Fibroblast of peridontal ligament (primary cell): ENCODE measurements at regions not wholly inside any gene's neighbourhood (a gene's known extent, or its start where the extent isn't known, plus 50 kb on each side); places are given as distances from the start of the nearest gene placed in this dataset.
A peak's percentile ranks its signal among the peaks of the same experiment; 100 is the strongest.

ENCODE experiments used
- DNase-seq: peaks from one replicate; pipeline ENCODE4 v3.0.0-alpha.2; 2010; ENCODE audit errors: extremely low read depth

DNA sequence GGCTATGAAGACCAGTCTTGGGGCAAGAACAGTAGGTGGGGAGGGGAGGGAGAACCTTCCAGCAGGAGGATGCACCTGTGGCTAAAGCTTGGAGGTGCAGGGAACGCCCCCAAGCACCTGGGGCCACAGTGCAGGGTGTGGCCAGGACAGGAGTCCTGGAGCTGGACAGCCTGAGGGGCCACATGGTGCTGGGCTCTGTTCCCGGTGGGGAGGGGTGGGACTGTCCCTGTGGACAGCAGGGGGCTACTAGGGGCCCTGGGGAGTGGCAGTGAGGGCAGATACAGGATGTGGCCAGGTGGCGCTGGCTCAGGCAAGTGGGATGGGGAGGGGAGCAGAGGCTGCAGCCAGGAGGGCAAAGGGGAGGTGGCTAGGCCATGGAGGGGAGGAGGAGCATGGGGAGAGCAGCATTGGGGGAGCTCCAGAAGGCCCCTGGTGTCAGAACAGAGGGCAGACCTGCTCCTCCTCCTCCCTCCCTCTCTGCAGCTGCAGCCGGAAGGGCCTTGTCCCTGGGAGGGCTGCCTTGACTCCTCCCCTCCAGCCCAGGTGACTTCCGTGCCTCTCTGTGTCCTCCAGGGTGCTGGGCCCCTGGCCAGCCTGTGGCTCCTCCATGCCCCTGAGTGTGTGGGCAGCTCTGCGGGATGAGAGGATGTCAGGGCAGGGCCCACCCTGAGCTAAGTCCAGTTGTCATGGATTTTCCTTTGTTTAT, 68.4 kb upstream of the DLK1 start:
- no peak for DNase-seq

DNA sequence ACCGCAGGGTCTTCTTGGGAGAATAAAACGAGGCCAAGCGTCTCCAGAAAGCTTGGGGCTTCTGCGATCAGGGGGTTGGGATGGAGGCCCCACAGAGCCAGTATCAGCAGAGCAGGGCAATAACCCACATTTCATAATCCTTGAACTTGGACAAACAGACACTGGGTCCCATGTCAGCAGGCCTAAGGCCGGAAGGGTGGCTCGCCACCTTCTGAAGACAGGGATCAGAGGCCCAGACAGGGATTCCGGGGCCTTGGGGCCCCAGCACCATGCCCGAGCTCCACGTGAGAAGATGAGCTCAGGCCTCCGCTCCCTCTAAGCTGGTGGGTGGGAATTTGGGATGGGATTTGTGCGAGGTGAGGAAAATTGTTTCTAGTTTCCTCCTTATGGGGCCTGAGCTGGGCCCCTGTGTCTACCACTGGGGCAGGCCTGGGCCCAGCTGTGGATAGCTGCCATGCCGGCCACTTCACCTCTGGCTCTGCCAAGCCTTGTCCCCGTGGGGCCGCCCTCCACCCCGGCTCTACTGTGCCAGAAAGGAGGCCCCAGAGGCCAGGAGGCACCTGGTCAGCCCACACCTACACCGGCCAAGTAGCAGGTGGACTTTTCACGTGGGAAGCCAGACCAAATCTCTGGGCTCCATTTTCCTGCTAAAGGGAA, 67.2 kb upstream of the DLK1 start:
- DNase-seq = no peak

DNA sequence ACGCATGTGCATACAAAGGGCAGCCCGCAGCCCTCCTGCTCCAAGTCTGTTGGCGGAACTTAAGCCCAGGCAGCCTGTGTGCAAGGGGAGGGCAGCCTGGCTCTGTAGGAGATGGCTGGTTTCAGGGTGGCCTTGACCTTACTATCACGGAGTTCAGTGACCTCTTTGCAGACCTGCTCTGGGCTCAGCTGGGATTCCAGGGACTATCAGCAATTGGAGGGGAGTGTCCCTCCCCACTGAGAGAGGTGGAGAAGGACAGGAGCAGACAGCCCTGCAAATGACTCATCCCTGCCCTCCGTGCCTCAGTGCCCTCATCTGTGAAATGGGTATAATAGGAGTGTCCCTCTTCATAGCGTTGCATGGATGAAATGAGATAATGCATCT, 66.2 kb upstream of the DLK1 start:
- DNase-seq = no peak

DNA sequence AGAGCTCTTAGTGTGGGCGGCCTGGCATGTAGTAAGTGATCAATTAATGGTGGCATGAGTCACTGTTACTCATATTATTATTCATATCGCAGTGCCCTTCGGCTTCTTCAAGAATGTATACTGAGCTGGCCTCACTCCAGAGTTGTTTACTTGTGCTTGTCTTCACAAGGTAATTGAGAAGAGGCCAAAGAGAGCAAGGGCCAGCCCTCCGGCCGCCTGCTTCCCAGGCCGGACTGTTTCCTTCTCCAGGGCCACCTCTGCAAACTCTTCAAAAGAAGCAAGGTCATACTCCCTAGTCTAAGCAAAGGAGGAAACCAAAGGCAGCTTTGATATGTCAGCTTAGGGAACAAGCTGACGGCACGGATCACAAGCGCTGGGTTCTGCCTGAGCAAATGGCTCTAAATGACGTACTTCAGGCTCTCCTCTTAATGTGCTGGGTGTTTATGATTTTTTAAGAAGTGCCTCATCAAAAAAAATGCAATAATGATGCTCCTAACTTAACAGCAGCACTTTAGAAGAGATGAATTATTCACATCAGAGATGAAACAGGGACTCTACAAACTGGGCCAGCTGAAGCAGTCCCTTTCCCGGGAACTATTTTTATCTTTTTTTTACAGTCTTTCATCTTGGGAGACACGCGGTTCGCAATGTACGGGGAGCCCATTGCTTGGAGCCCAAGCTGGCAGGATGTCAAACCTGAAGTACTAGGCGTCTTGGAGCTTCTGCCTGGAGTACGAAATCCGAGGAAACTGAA, 65.6 kb upstream of the DLK1 start:
- DNase-seq = no peak

DNA sequence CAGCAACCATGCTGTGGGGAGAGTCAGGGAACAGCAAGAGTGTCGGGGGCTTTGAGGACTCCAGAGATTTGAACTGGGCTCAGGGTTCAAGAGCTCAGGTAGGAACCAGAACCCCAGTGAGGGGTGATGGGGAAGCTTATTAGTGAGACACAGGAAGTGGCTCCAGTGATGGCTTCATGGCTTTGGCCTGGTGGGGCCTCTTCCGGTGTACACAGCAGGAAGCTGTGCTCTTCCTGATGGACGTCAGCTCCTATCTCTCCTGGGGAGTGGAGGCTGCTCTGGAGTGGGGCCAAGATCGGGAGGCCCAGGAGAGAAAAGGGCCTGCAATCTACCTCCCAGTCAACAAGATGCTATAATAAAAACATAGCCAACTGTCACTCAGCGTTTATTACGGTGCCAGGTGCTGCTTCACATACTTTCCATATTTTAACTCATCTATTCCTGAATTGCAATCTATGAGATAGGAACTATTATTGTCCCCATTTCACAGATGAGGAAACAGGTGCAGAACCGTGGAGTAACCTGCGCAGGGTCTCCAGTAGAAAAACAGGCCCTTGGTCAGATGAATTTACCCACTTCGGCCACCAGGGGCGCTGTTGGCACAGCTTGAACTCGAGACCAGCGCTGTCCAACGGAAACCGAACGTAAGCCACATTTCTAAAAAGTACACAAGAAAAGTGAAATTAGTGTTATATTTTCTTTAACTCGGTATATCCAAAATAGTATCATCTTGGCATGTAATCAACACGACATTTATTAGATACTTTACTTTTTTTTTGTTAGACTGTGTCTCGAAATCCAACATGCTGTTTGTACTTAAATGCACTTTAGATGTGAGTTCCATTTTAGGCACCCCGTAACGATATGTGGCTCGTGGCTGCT, 63.6 kb upstream of the DLK1 start:
- peak; percentile 70 for DNase-seq

DNA sequence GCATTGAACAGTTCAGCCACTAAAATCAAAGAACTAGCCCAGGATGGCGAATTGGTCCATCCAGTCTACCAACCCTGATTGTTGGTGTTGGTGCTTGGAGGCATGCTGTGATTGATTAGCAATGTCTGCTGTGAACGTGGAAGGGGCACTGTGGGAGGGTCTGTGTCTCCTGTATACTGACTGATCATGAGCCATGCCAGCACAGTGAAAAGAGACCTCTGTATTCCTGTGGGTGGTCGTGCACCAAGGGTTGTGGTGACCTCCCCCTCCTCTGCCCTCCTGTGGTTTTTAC, 63.0 kb upstream of the DLK1 start:
- DNase-seq = no peak

DNA sequence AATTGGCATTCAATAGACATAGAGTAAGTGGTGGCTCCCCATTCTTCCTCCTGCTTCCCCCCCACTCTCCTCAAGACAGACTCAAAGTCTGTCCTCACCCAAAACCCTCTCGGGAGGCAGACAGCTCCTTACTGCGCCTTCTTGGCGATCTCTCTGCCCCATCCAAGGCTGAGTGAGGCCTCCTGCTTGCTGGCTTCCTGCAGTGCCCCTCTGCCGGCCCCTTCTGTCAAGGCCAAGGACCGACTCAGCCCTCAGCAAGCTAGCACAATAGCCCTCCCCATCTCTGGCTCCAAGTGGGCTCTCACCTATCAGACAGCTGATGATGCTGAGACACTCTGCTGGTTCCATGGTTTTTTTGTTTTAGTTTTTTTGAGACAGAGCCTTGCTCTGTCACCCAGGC, 62.5 kb upstream of the DLK1 start:
- no peak for DNase-seq

DNA sequence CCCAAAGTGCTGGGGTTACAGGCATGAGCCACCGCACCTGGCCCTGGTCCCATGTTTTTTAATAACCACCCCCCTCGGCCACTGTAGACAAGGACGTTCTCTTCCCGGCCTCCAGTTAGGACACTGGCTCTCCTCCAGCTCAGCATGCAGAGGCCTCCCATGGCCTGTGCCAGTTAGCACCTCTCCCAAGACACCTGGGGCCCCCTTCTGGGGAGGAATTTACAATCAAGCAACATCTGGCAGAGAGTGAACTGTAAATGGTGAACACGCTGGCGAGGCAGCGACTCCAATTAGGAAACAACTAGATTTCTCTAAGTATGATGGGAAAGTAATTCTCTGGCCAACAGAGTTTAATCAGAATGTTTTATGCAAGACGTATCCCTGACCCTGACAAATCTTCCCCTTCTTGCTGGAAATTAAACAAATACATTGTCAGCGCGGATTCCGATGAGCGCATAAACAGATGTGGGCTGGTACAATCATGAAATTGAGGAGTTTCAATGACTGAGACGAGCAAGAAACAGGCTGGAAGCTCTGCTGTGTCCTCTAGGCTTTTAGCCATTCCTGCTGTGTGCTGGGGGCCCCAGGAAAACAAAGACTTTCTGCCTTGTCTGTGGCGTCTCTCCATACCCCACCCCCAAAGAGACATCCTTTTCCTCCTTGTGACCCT, 61.7 kb upstream of the DLK1 start:
- peak; percentile 79 for DNase-seq

DNA sequence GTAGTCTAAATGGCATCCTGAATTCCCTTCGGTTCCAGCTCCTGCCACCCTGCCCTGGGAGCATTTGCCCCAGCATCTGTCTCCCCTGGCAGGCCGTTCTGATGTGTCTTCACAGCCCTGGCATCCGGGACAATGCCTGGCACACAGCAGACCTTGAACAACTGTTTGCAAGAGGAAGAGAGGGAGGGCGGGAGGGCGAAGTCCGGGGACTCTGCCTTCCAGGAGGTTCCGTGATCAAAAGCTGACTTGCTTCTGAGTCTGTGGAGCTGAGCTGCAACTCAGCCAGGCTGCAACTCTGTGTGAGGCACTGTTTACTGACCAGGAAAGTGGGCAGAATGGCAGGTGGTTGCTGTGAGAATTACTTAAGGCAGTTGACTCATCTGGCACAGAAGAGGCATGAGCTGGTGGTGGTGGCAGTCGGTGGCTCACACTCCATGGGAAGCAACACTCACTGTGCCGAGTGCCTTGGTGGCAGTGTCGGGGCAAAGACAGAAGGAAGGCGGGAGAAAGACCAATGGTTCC, 61.1 kb upstream of the DLK1 start:
- DNase-seq = no peak

DNA sequence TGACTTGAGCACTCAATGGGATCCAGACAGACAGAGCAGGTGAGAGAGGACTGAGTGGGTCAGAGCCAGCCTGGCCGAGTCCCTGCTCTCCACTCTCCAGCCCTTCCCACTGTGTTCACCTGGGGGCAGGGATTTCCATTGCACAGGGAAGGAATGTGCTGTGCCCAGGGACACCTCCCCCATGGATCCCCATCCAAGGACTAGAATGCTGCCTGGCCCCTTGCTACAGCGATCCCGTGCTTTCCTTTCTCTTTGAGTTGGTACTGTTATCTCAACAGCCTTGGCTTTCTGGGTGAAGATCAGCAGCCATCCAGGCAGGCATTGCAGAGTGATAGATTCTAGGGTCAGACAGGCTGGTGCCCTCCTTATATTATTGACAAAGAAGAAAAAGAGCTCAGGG, 60.3 kb upstream of the DLK1 start:
- no peak for DNase-seq

DNA sequence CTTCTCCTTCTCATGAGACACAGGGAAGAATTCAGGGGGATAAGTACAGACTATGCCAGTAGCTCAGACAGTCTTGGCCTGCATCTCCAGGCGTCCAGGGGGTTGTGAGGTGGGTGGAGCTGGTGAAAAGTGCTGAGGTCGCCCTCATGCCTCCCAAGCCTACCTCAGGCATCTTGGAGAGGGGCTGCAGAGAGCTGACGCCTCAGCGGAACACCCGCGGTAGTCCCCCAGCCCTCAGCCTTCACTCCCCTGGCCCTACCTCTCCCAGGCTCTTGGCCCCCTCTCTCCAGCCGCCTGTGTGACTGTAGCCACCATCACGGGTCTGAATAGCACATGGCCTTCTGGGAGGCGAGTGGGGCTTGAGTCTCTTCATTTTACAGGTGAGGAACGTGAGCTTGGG, 59.8 kb upstream of the DLK1 start:
- DNase-seq = no peak

DNA sequence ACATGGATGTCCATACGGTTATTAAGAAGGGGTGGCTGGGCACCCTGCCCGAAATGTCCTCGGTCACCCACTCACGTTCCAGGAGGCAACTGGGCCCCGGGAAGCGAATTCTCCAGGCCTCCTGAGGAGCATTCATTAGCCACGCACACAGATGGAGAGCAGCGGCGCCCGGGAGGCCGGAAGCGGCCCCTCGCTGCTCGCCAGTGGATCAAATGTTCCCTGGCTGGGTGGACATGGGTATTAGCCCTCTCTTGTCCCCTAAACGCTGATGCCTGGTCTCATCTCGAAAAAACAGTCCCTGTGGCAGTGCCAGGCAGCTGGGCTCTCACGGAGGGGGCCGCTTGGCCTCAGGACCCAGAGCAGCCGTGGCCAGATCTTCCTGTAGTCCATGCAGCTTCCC, 59.0 kb upstream of the DLK1 start:
- DNase-seq = no peak

DNA sequence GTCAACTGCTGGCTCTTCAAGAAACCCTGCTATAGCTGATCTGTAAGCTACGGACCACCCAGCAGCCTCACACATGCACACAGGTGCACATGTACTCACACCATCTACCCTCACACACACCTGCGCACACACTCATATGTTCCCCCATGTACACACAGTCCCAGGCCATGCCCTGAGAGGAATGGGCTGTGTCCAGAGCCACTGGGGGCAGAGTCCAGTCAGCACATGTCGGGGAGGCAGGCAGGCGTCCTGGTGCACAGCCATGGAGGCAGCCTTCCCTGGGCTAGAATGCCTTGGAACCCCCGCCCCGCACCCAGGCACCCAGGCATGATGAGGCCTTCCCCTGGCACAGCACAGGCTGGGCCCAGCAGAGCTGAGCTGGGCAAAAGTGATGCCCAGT, 58.3 kb upstream of the DLK1 start:
- no peak for DNase-seq

DNA sequence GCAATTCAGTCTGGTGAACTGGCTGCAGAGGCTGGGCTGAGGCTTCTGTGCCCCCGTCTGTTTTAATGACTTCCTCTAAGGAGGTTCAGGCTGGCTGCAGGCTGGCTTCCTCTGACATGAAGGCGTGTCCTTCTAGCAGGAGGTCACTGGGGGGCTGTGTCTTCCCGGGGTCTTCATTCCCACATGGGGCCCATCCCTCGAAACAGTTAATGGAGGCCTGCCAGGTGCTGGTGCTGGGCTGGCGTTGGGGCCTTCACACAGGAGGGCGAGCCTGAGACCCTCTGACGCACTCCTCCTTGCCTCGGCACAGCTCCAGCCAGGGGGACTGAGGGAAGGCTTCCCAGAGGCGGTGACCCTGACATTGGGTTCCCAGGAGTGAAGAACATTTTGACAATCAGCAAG, 57.7 kb upstream of the DLK1 start:
- DNase-seq = no peak

DNA sequence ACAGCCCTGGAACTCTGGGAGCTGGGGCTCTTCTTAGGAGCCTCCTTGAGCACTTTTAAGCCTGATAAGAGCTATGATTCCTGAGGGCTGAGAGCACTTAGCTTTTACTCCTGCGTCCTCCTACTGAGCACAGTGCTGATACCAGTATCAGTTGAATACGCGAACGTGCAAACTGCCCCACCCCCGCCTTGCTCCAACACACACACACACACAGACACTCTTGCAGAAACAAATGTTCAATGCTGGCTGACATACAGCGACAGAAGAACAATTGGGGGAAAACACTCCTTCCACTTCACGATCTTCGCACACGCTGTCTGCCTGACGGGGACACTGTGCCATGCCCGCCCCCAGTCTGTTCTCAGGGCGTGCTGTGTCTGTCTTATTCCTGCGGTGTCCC, 57.2 kb upstream of the DLK1 start:
- no peak for DNase-seq

DNA sequence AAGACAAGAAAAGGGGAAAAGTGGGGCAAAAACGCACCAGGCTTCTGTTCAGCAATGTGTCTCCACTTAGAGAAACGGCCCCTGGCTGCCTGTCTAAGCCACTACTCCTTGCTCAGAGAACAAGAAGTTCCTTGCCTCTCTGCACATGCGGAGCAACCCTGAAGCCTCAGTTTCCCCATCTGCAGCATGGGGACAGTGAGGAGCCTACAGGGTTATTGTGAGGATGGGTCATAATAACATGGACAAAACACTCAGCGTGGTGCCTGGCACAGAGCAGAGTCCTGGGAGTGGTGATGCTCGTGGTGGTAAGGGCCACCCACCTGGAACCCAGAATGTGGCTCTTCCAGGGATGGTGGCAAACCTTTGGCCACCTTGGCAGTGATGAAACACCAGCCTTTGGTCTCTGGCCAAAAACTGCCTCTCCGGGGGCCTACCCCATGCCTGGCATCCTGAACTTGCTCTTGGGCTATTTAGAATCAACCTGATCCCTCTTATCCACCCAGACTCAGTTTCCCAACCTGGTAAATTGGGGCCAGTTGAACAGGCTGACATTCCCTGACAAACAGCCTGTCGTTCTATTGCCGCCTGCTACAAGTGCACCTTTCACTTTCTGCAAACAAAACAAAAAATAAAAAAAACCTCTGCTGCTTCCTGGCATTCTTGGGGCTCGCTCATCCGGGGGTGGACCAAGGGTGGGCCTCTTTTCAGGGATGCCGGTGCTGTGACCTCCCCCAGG, 56.5 kb upstream of the DLK1 start:
- no peak for DNase-seq

DNA sequence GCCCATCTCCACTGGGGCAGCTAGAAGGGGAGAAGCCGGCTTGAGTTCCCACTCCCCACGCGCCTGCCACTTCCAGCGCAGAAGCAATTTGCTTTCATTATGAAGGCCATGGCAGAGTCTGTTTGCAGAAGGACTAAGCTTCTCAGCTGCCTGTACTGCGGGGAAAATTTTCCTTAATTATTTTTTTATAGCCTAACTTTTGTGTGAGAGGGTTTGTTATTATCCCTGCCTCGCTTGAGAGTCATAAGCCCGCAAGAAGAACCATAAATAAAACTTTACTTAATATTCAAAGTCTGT, 56.0 kb upstream of the DLK1 start:
- no peak for DNase-seq

DNA sequence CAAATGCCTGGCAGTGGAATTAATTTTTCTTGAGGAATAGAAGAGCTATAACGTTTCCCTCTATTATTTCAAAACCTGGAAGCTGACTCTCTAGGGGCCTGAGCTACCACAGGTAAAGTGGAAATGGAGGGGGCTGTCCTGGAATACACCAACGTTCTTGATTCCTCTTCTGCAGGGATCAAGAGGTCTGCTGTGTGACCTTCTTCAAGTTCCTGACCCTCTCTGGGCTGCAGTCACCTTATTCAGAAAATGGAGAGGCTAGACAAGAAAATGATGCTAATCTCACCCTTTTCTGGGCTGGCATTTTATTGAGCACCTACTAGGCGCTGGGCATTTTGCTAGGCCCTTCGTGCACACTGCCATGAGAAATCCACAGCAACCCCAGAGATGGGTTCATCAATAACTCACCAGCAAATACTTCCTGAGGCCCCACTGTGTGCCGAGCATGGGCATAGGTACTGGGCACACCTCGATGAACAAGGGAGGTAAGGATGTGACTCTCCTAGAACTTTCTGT, 55.2 kb upstream of the DLK1 start:
- no peak for DNase-seq

DNA sequence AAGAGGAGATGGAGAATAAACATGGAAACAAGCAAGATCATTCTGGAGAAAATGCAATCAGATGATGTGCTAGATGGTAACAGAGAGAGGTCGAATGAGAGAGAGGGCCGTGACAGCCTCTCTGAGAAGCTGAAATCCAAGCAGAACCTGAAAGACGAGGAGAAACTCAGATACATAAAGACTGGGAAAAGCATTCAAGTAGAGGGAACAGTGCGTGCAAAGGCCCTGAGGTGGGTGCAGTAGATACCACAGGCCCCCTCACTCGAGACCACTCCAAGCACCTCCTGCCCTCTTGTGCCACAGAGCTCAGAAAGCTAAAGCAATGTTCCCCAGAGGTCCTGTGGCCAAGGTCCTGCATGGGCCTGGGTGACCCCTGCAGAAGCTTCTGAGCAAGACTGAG, 54.8 kb upstream of the DLK1 start:
- DNase-seq = no peak

DNA sequence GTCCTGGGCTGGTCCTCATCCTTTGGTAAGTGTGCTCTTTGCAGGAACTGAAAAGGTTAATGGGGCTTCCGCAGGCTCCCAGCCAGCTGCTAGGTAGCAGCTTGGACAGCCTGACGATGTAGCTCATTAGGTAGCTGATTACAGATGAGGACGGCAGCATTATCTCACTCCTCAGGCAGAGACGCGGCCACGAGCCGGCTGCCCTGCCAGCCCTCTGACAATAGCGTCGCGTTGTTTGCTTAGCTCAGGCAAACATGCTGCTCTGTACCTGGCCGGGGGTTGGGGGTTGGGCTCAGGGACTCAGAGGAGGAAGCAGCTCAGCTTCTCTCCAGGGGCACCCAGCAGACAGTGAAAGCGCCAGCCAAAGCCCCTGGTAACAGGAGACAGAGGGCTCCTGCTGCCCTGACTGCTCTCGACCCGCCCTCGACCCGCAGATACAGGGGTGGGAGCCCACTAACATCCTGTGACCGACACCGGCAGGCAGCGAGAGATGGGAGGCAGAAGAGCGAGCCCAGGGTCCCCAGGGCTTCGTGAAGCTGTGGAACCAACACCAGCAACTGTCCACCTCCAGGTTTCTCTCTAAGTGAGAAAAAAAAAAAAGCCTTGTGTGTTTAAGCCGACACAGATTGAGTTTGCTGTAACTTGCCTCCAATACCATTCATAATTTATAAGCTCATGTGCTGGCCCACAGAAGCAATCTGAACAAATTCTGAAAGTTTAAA, 53.4 kb upstream of the DLK1 start:
- DNase-seq = no peak
